T-helper 1 cell treated with Interleukin-12 subunit alpha and Interleukin-12 subunit beta and Interleukin-4 antibody, amounts not matched to agents 30 μg/mL and 1 μg/mL, for 36 hours (primary cell): ENCODE measurements at regions not wholly inside any gene's neighbourhood (a gene's known extent, or its start where the extent isn't known, plus 50 kb on each side); places are given as distances from the start of the nearest gene placed in this dataset.

Experiments used
- H3K27ac Mint-ChIP-seq: one replicate; pipeline ENCODE4 v1.8.0; 2021; ENCODE audit warnings: mild to moderate bottlenecking, mixed read lengths
- H3K27me3 Mint-ChIP-seq: one replicate; pipeline ENCODE4 v1.8.0; 2021; ENCODE audit warnings: low read depth, mixed read lengths
- H3K36me3 Mint-ChIP-seq: one replicate; pipeline ENCODE4 v1.8.0; 2021; ENCODE audit warnings: low read depth, mixed read lengths
- H3K4me1 Mint-ChIP-seq: one replicate; pipeline ENCODE4 v1.8.0; 2021; ENCODE audit warnings: low read depth, mixed read lengths
- H3K4me3 Mint-ChIP-seq: one replicate; pipeline ENCODE4 v1.8.0; 2021; ENCODE audit warnings: mild to moderate bottlenecking, moderate library complexity, mixed read lengths
- H3K9me3 Mint-ChIP-seq: one replicate; pipeline ENCODE4 v1.8.0; 2021; ENCODE audit warnings: mixed read lengths

GRCh38 chr3:30288830-30289229 is 317.6 kb upstream of the TGFBR2 start:
- no peak overlapping the region for H3K27ac Mint-ChIP-seq
- H3K9me3 Mint-ChIP-seq: peaks cover 3% of the 10 kb centered on the region
- H3K27me3 Mint-ChIP-seq: no peaks in the 10 kb centered on the region
- H3K4me1 Mint-ChIP-seq: peaks cover 42% of the 10 kb centered on the region
- no peak overlapping the region for H3K4me3 Mint-ChIP-seq
- no peaks in the 10 kb centered on the region for H3K36me3 Mint-ChIP-seq

DNA sequence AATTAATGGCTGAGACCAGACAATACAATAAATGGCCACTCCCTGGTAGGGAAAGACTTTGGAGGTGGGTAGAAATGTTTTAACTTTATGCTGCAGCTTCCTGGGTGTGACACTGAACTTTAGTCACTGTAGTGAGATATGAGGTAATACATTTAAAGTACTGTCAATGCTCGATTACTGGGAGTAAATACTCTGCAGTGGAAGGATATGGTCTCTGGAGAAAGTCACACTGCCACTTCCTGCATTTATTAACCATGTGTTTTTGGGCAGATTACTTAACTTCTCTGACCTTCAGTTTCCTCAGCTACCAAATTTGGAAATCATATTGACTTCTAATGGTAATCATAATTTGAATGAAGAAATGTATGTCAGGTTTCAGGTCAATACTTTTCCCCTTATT is 317.1 kb upstream of the TGFBR2 start:
- Mint-ChIP-seq H3K4me3 (no peak overlapping the region), H3K9me3 (peaks cover 3% of the 10 kb centered on the region), H3K27ac (peak overlapping the region; percentile 31), H3K4me1 (peaks cover 39% of the 10 kb centered on the region), H3K27me3 (no peaks in the 10 kb centered on the region), H3K36me3 (no peaks in the 10 kb centered on the region)

- Mint-ChIP-seq H3K4me1 (peaks cover 36% of the 10 kb centered on the region), H3K4me3 (no peak overlapping the region), H3K9me3 (no peaks in the 10 kb centered on the region), H3K27me3 (no peaks in the 10 kb centered on the region), H3K36me3 (no peaks in the 10 kb centered on the region), H3K27ac (no peak overlapping the region)
Observed at GRCh38 chr3:30289766-30290165, 316.6 kb upstream of the TGFBR2 start.

- H3K4me3 Mint-ChIP-seq: no peak overlapping the region
- H3K9me3 Mint-ChIP-seq: no peaks in the 10 kb centered on the region
- H3K36me3 Mint-ChIP-seq: no peaks in the 10 kb centered on the region
- peaks cover 31% of the 10 kb centered on the region for H3K4me1 Mint-ChIP-seq
- no peaks in the 10 kb centered on the region for H3K27me3 Mint-ChIP-seq
- no peak overlapping the region for H3K27ac Mint-ChIP-seq
Observed at GRCh38 chr3:30290479-30290878, 315.9 kb upstream of the TGFBR2 start.

DNA sequence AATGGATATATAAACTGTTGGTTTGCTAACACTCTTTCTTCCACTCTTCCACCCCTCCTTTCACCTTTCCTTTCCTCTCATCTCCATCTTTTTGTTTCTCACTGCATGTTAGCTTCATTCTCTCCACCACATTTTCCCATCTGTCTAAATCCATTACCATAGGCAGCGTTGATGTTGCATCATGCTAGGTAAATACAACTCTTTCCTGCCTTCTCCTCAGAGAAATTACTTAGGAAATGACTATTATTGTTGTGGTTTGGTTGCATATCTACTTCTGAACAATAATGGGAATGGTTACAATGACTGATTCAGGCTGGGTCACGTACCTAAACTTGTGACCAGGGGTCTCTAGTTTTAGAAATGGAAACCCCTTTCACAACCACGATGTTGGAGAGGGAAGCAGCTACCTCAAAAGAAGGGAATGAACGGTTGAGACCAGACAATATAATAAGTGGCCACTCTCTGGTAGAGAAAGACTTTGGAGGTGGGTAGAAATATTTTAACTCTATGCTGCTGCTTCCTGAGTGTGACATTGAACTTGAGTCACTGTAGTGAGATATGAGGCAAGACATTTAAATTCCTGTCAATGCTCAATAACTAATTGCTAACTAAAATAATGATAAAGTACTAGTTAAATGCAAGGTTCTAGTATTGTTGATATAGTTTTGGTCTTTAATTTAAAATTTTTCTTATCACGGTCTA is 314.1 kb upstream of the TGFBR2 start:
- Mint-ChIP-seq H3K27me3 (no peaks in the 10 kb centered on the region), H3K27ac (no peak overlapping the region), H3K36me3 (no peaks in the 10 kb centered on the region), H3K4me3 (no peak overlapping the region), H3K9me3 (no peaks in the 10 kb centered on the region), H3K4me1 (peaks cover 22% of the 10 kb centered on the region)

GRCh38 chr3:30293621-30294240 is 312.7 kb upstream of the TGFBR2 start:
- no peak overlapping the region for H3K4me3 Mint-ChIP-seq
- H3K27ac Mint-ChIP-seq: no peak overlapping the region
- no peaks in the 10 kb centered on the region for H3K27me3 Mint-ChIP-seq
- no peaks in the 10 kb centered on the region for H3K9me3 Mint-ChIP-seq
- peaks cover 1% of the 10 kb centered on the region for H3K36me3 Mint-ChIP-seq
- peaks cover 21% of the 10 kb centered on the region for H3K4me1 Mint-ChIP-seq

GRCh38 chr3:30294241-30294667 is 312.1 kb upstream of the TGFBR2 start:
- H3K4me1 Mint-ChIP-seq: peaks cover 18% of the 10 kb centered on the region
- H3K27me3 Mint-ChIP-seq: no peaks in the 10 kb centered on the region
- H3K4me3 Mint-ChIP-seq: no peak overlapping the region
- peaks cover 2% of the 10 kb centered on the region for H3K36me3 Mint-ChIP-seq
- H3K27ac Mint-ChIP-seq: no peak overlapping the region
- H3K9me3 Mint-ChIP-seq: no peaks in the 10 kb centered on the region

- Mint-ChIP-seq H3K36me3 (peaks cover 2% of the 10 kb centered on the region), H3K4me3 (no peak overlapping the region), H3K4me1 (peaks cover 19% of the 10 kb centered on the region), H3K27ac (no peak overlapping the region), H3K27me3 (no peaks in the 10 kb centered on the region), H3K9me3 (no peaks in the 10 kb centered on the region)
Observed at GRCh38 chr3:30297112-30297511, 309.3 kb upstream of the TGFBR2 start.

GRCh38 chr3:30299674-30300385 is 306.6 kb upstream of the TGFBR2 start:
- peaks cover 5% of the 10 kb centered on the region for H3K9me3 Mint-ChIP-seq
- no peak overlapping the region for H3K4me3 Mint-ChIP-seq
- peaks cover 20% of the 10 kb centered on the region for H3K4me1 Mint-ChIP-seq
- H3K27ac Mint-ChIP-seq: no peak overlapping the region
- no peaks in the 10 kb centered on the region for H3K27me3 Mint-ChIP-seq
- peaks cover 5% of the 10 kb centered on the region for H3K36me3 Mint-ChIP-seq

DNA sequence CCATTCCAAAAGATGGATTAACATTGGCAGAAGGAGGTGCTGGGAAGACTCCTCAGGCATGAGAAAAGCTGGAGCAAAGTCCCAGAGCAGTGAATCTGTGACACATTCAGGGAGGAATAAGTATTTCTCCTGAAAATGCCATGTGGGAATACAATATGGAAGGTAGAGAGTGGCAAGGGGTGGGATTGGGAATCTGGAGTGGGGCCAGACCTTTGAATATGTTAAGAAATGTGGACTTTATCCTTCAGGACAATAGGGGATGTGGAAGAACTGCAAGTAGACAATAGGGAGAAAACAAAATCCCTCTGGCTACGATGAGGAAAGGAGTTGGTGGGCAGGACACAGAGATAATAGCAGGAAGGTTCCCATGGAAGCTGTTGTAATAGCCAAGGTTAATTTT is 305.6 kb upstream of the TGFBR2 start:
- Mint-ChIP-seq H3K9me3 (peaks cover 8% of the 10 kb centered on the region), H3K4me1 (peaks cover 20% of the 10 kb centered on the region), H3K27me3 (no peaks in the 10 kb centered on the region), H3K36me3 (peaks cover 5% of the 10 kb centered on the region), H3K27ac (no peak overlapping the region), H3K4me3 (no peak overlapping the region)

GRCh38 chr3:30302027-30302426 is 304.4 kb upstream of the TGFBR2 start:
- Mint-ChIP-seq H3K9me3 (peaks cover 17% of the 10 kb centered on the region), H3K36me3 (peaks cover 8% of the 10 kb centered on the region), H3K27me3 (no peaks in the 10 kb centered on the region), H3K4me1 (peaks cover 21% of the 10 kb centered on the region), H3K27ac (peak overlapping the region; percentile 3), H3K4me3 (no peak overlapping the region)

- H3K4me3 Mint-ChIP-seq: no peak overlapping the region
- peaks cover 21% of the 10 kb centered on the region for H3K4me1 Mint-ChIP-seq
- no peaks in the 10 kb centered on the region for H3K27me3 Mint-ChIP-seq
- H3K27ac Mint-ChIP-seq: no peak overlapping the region
- peaks cover 19% of the 10 kb centered on the region for H3K9me3 Mint-ChIP-seq
- H3K36me3 Mint-ChIP-seq: peaks cover 6% of the 10 kb centered on the region
Observed at GRCh38 chr3:30303770-30304169, 302.6 kb upstream of the TGFBR2 start.

- peaks cover 6% of the 10 kb centered on the region for H3K36me3 Mint-ChIP-seq
- peaks cover 13% of the 10 kb centered on the region for H3K4me1 Mint-ChIP-seq
- no peak overlapping the region for H3K27ac Mint-ChIP-seq
- peaks cover 24% of the 10 kb centered on the region for H3K9me3 Mint-ChIP-seq
- H3K4me3 Mint-ChIP-seq: no peak overlapping the region
- H3K27me3 Mint-ChIP-seq: no peaks in the 10 kb centered on the region
Observed at GRCh38 chr3:30305021-30305420, 301.4 kb upstream of the TGFBR2 start.

GRCh38 chr3:30306896-30307295 is 299.5 kb upstream of the TGFBR2 start:
- Mint-ChIP-seq H3K4me1 (peaks cover 5% of the 10 kb centered on the region), H3K4me3 (no peak overlapping the region), H3K27ac (no peak overlapping the region), H3K36me3 (peaks cover 6% of the 10 kb centered on the region), H3K9me3 (peaks cover 24% of the 10 kb centered on the region), H3K27me3 (no peaks in the 10 kb centered on the region)

DNA sequence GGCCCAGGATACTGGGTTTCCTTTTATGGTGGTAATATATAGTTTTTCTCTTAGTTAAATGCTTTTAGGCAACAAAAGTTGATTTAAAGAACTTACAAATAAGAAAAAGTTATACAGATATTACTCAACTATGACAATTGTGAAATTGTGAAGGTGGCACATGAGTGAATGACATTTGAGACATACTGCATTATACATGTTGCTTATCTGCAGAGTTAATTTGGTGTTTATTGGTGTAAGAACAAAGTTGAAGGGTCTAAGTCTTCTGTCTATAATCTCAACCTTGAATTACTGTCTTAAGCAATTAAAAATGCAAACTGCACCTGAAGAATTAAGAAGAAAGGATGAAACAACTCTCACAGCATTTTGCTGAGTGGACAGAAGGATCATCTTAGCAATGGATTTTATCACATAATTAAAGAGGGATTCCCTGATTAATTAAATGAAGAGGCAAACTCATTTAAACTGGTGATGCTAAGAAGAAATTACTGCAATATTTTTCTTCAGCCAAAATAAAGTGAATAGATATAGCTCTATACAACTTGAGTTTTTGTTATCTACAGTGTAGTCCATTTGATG is 298.9 kb upstream of the TGFBR2 start:
- no peaks in the 10 kb centered on the region for H3K27me3 Mint-ChIP-seq
- H3K4me1 Mint-ChIP-seq: peaks cover 3% of the 10 kb centered on the region
- H3K4me3 Mint-ChIP-seq: no peak overlapping the region
- H3K9me3 Mint-ChIP-seq: peaks cover 24% of the 10 kb centered on the region
- peaks cover 6% of the 10 kb centered on the region for H3K36me3 Mint-ChIP-seq
- no peak overlapping the region for H3K27ac Mint-ChIP-seq
